HG02973 (cell line): ENCODE measurements at regions not wholly inside any gene's neighbourhood (a gene's known extent, or its start where the extent isn't known, plus 50 kb on each side); places are given as distances from the start of the nearest gene placed in this dataset.

ENCODE experiments used
- ATAC-seq: cut with Tn5 transposase; IDR thresholded peaks from one replicate; pipeline ENCODE4 v1.9.1; 2021; ENCODE audit warnings: moderate library complexity; ENCODE audit not compliant: unreplicated experiment

GRCh38 chr7:35537067-35538023 lies 157.6 kb downstream of the HERPUD2 start:
- peak; percentile 99 for ATAC-seq

- no peak for ATAC-seq
Observed at GRCh38 chr7:35536396-35536826, 158.5 kb downstream of the HERPUD2 start.

GRCh38 chr7:35533902-35534301 lies 161.0 kb downstream of the HERPUD2 start:
- no peak for ATAC-seq

- no peak for ATAC-seq
Observed at GRCh38 chr7:35530124-35531109, 164.5 kb downstream of the HERPUD2 start.

- no peak for ATAC-seq
Observed at GRCh38 chr7:35529713-35530112, 165.2 kb downstream of the HERPUD2 start.

GRCh38 chr7:35528381-35528977 lies 166.5 kb downstream of the HERPUD2 start:
- ATAC-seq = no peak

GRCh38 chr7:35526645-35527044 lies 168.3 kb downstream of the HERPUD2 start:
- ATAC-seq = no peak

GRCh38 chr7:35524112-35524804 lies 170.7 kb downstream of the HERPUD2 start:
- no peak for ATAC-seq

GRCh38 chr7:35523292-35523691 lies 171.6 kb downstream of the HERPUD2 start:
- ATAC-seq = no peak

GRCh38 chr7:35522697-35523096 lies 172.2 kb downstream of the HERPUD2 start:
- no peak for ATAC-seq

GRCh38 chr7:35521941-35522340 lies 173.0 kb downstream of the HERPUD2 start:
- ATAC-seq = no peak

GRCh38 chr7:35520810-35521625 lies 173.9 kb downstream of the HERPUD2 start:
- ATAC-seq = no peak

- ATAC-seq = peak; percentile 87
Observed at GRCh38 chr7:35519971-35520809, 174.7 kb downstream of the HERPUD2 start.

GRCh38 chr7:35518767-35519166 lies 176.2 kb downstream of the HERPUD2 start:
- no peak for ATAC-seq

- ATAC-seq = no peak
Observed at GRCh38 chr7:35516498-35516897, 178.4 kb downstream of the HERPUD2 start.

- no peak for ATAC-seq
Observed at GRCh38 chr7:35513828-35514227, 181.1 kb downstream of the HERPUD2 start.

- ATAC-seq = no peak
Observed at GRCh38 chr7:35513195-35513594, 181.7 kb downstream of the HERPUD2 start.

GRCh38 chr7:35512716-35513115 lies 182.2 kb downstream of the HERPUD2 start:
- no peak for ATAC-seq
